Pons (tissue), 1 donor: ENCODE measurements at regions not wholly inside any gene's neighbourhood (a gene's known extent, or its start where the extent isn't known, plus 50 kb on each side); places are given as distances from the start of the nearest gene placed in this dataset.
"Not testable (repeated sequence)": the region's sequence is repeated elsewhere in the genome, so short reads cannot be mapped to it uniquely, and the experiment has no call there.

Experiments
- DNase-seq: peaks from one replicate; pipeline ENCODE4 v3.0.0-alpha.2; 2016; ENCODE audit warnings: low spot score

GRCh38 chr6:133114973-133115372 is 126.2 kb upstream of the EYA4 start:
- DNase-seq, result no peak

DNA sequence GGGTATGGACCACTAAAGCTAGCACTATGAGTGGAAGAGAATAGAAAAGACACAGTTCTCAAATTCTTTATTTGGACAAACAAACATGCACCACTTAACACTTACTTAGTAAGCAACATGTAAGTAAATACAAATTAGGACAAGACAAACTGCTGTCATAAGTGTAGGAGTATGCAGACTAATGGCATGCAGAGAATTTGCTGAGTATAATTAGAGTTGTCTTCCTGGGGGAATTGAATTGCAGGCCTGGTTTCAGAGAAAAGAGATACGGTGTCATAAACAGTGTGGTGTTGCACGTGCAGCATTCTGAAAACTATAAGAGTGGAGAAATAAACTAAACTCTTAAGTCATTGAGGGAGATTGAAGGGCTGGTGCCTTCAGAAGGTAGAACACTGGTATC is 125.2 kb upstream of the EYA4 start:
- DNase-seq, result no peak

DNA sequence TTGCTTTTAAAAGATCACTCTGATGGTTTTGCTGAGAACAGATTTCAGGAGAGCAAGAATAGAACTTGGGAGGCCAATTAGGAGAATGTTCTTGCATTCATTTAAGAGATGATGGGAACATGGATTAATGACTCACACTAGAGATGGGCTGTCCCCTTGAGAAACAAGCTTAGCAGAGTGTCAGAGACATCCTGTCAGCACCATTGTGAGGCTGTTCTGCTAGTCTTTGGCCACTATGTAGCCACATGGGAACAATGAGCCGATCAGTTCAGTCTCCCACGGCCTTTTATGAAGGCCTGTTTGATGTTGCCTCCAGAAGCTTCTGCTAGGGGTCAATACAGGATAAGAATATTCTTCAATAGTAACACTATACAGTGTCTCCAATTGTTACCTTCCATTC is 113.0 kb upstream of the EYA4 start:
- DNase-seq, result peak; percentile 12

DNA sequence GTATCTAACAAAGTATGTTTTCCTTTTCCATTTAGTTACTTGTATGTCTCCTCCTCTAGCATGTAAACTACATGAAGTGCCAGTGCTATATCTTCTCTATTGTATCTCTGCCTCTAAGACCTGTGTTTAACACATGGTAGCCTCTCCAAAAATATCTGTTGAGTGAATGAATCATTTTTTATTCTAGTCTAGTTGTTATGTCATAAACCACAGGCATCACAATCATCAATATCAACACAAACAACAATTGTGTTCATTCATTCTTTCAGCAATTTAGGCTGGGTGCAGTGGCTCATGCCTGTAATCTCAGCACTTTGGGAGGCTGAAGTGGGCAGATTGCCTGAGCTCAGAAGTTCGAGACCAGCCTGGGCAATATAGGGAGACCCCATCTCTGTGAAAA is 111.6 kb upstream of the EYA4 start:
- DNase-seq, result no peak

- no peak for DNase-seq
Observed at GRCh38 chr6:133130863-133131262, 110.3 kb upstream of the EYA4 start.

DNA sequence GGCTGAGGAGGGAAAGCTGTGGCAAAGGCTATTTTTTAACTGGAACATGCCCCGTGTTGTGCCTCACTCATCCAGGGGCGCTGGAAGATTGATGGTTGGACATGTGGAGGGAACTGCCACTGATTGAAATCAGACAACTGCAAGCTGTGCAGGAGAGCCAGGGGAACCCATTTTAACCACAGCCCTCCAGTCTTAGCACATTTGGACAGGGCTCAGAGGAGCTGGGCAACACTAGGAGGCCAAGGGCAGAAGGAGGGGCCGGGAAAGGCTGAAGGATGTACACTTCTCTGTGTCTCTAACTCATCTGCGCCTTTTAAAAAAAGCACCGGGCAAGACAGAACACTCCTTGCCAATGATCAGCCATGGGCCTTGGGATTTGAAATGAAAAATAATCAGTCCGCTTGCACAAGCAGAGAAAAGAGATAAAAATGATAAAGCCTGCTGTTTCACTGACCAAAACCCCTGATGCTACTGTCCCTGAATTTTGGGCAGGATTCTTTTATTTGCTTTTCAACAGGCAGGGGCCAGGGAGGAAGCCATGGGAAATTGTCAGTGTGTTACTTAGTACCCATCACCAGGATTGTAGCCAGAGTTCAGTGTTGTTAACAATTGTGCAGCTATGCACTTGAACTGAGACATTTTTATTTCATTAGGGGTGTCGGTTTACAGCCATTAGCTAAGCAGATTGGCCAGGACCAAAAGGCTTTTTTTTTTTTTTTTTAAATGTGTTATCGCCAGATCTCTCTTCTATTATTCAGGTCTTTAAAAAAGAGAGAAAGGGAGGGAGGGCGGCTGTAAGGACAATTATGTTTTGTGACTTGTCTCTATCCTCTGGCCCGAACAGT is 109.3 kb upstream of the EYA4 start:
- DNase-seq, result no peak

DNA sequence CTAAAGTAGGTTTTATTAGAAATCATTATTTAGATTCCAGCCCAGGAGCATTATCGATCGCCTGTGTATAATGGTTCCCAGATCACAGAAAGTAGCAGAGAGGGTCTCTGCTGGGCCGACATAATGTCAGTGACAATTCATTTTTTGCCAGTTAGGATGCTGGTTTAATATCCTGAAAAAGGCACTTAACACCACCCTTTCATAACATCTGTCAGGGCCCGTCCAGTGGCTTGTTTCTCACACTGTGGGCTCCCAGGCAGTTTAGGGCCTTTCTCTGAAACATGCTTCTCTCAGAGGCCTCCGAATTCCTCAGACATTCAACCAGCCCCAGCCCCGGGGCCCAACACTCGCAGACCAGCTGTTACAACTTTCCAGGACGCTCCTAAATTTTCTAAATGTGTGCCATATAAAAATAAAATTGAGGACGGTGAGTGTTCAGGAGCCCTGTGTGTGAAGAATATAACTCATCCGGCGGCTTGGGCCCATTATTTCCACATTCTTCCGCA is 108.6 kb upstream of the EYA4 start:
- no peak for DNase-seq

DNA sequence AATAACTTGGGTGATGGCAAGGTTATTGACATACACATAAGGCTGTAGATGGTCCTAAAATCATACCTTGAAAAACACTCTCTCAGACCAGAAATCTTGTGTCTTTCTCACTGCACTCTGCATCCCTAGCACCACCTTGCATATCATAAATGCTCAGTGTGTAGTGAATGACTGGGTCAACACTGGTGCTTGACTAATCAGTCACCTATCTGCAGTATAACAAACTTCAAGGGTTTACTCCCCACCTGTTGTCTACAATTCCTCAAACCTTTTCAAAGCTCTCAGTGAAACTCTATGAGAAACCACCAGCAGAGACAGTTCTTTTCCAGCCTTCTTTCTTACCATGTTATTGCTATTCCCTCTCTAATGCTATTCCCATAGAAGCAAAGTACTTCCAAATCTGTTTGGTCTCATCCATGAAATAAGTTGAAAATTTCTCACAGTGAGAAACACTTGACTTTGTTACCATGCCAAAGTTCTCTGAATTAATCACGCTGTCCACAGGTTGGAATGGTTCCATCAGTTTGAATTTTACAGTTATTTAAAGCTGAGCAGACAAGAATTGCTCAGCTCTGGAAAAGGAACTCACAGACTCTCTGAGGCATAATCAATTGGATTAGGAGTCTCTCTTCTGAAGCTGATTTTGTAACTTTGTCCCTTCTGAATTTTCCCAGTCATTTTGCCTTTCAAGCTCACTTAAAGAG is 104.8 kb upstream of the EYA4 start:
- no peak for DNase-seq

- DNase-seq, result not testable (repeated sequence)
Observed at GRCh38 chr6:133147470-133148184, 93.5 kb upstream of the EYA4 start.

DNA sequence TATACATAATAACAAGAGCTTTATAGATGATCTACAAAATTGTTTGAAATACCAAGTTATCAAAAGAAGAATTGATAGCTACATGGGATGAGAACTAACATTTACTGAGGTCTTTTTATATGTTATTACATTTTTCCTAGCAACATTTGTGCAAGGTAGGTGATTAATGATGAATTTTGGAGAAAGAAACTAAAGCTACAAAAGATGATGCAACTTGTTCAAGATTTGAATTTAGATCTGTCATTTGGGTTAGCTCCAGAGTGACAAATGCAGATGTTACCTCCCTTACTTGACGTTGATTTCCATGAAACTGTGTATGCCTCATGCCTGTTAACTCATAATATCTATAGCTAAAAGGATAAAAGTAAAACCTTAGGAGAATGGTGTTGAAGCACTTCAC is 84.5 kb upstream of the EYA4 start:
- DNase-seq, result no peak

GRCh38 chr6:133157995-133158394 is 83.2 kb upstream of the EYA4 start:
- no peak for DNase-seq

DNA sequence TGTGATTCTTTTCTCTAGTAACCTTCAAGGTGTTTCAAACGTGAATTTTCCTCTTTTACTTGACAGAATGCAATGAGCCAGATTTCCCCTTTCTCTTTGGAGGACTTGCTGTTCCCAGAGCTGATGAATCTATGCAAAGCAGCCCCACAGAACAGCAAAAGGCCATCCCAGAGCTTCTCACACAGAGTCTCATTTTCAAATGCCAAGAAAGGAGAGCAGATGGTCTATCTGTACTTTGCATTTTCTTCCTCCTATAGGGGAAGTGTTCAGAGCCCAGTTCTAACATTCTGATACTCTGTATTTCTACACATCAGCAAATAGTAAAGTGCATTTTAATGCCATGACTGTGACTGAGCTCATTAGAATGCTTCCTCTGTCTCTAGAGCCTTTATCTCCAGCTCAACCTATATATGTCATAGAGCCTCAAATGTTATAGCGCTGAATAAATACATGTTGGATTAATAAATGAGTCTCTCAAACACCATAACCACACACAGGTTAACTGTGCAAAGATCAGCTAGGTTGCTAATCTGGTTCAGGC is 81.8 kb upstream of the EYA4 start:
- DNase-seq, result peak; percentile 42

GRCh38 chr6:133160536-133160935 is 80.6 kb upstream of the EYA4 start:
- DNase-seq, result no peak

GRCh38 chr6:133165235-133165634 is 75.9 kb upstream of the EYA4 start:
- no peak for DNase-seq

DNA sequence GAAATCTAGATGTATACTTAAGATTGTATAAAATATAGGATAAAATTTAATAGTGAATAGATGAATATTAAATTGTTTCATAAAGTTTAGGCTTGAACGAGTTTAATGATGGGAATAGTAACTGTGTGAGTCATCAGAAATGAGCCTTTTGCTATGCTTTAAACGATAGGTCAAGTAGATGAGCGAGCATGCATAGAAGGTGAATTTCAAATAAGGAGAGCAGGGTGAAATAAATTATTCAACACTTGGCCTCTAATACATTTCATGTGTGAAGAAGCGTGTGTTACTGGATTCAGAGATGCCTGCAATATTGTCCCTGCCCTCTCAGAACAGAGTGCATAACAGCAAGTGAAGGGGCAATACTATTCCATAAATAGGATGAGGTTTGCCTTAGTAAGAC is 74.4 kb upstream of the EYA4 start:
- DNase-seq, result no peak

GRCh38 chr6:133169901-133170300 is 71.3 kb upstream of the EYA4 start:
- no peak for DNase-seq

GRCh38 chr6:133170602-133171001 is 70.6 kb upstream of the EYA4 start:
- DNase-seq, result peak; percentile 74

- DNase-seq, result no peak
Observed at GRCh38 chr6:133171989-133172604, 69.1 kb upstream of the EYA4 start.

DNA sequence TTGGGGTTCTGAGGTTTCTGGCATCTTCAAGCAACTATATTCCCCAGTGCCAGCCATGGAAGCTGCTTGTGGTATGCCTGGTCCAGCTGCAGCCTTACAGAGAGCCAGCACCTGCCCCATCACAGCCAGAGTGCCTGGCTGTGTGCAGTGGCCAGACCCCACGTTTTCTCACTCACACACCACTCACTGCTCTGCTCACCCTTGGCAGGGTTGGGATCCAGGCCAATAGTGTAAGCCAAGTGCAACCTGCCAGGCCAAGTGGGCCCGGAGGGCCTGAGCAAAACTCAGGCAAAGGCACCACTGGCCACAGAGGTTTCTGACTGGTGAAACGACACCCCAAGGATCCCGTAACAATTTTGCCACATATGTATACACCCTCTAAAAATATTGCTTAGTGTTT is 67.9 kb upstream of the EYA4 start:
- DNase-seq, result no peak

- DNase-seq, result no peak
Observed at GRCh38 chr6:133179481-133179880, 61.7 kb upstream of the EYA4 start.

GRCh38 chr6:133183691-133184090 is 57.5 kb upstream of the EYA4 start:
- no peak for DNase-seq

GRCh38 chr6:133184798-133185372 is 56.3 kb upstream of the EYA4 start:
- DNase-seq, result peak; percentile 55
